ENCODE measurements at regions not wholly inside any gene's neighbourhood (a gene's known extent, or its start where the extent isn't known, plus 50 kb on each side); places are given as distances from the start of the nearest gene placed in this dataset.

GRCh38 chr3:59575113-59576001 lies 525.5 kb upstream of the CFAP20DC start:
- TF ChIP-seq EZH2phosphoT487 (IDR thresholded peaks at IDR 0.05; ENCODE audit: low read depth, severe bottlenecking, unreplicated experiment) (no peak), EZH2 (IDR thresholded peaks at IDR 0.05; ENCODE audit: borderline replicate concordance) (no peak)

All from hepatocyte (in vitro differentiated cells).